Posterior cingulate gyrus (tissue), 11 donors: ENCODE measurements at regions not wholly inside any gene's neighbourhood (a gene's known extent, or its start where the extent isn't known, plus 50 kb on each side); places are given as distances from the start of the nearest gene placed in this dataset.
"Not testable (repeated sequence)": the region's sequence is repeated elsewhere in the genome, so short reads cannot be mapped to it uniquely, and the experiment has no call there.

Experiments
- DNase-seq, 10 donors: peaks; one replicate each; pipeline versions ENCODE4 v3.0.0 to v3.0.0-alpha.2; 2020 to 2021; ENCODE audit warnings: mixed read lengths in 3 of 10
- intact Hi-C: fragments of 100-400 bp; cut with DNase I; formaldehyde crosslinking; loops from one replicate; pipeline ENCODE4 v1.15.1; 2023

- intact Hi-C loops, result not testable (repeated sequence)
- DNase-seq, result peak in 2 of 10 donors; percentile 27
Observed at GRCh38 chr2:201946746-201947145, 86.9 kb upstream of the FZD7 start.

GRCh38 chr2:201947287-201947686, 86.4 kb upstream of the FZD7 start:
- intact Hi-C loops, result no loop called here
- DNase-seq, result no peak

GRCh38 chr2:201949181-201949926, 84.3 kb upstream of the FZD7 start:
- peak in 1 of 10 donors; percentile 52 for DNase-seq
- intact Hi-C loops, result no loop called here

- intact Hi-C loops, result no loop called here
Observed at GRCh38 chr2:201949927-201950246, 83.8 kb upstream of the FZD7 start.

GRCh38 chr2:201950606-201951005, 83.0 kb upstream of the FZD7 start:
- intact Hi-C loops, result no loop called here
- peak in 2 of 10 donors; percentile 42 to 46 for DNase-seq

More at GRCh38 chr2:201949927-201950246, 83.8 kb upstream of the FZD7 start:
- no peak for DNase-seq

GRCh38 chr2:201952187-201952586, 81.5 kb upstream of the FZD7 start:
- intact Hi-C loops, result no loop called here
- peak in 1 of 10 donors; percentile 38 for DNase-seq

- intact Hi-C loops, result no loop called here
- DNase-seq, result peak in 1 of 10 donors; percentile 4
Observed at GRCh38 chr2:201953396-201953795, 80.3 kb upstream of the FZD7 start.

GRCh38 chr2:201953880-201954279, 79.8 kb upstream of the FZD7 start:
- DNase-seq, result peak in 1 of 10 donors; percentile 22
- intact Hi-C loops, result no loop called here

GRCh38 chr2:201955231-201955630, 78.4 kb upstream of the FZD7 start:
- intact Hi-C loops, result no loop called here
- DNase-seq, result no peak

GRCh38 chr2:201955702-201956141, 77.9 kb upstream of the FZD7 start:
- intact Hi-C loops, result no loop called here
- peak in 6 of 10 donors; percentile 25 to 89 (median 42) for DNase-seq

GRCh38 chr2:201956361-201956760, 77.3 kb upstream of the FZD7 start:
- peak in 1 of 10 donors; percentile 15 for DNase-seq
- intact Hi-C loops, result no loop called here

GRCh38 chr2:201957091-201957490, 76.6 kb upstream of the FZD7 start:
- intact Hi-C loops, result no loop called here

GRCh38 chr2:201959198-201959597, 74.5 kb upstream of the FZD7 start:
- intact Hi-C loops, result no loop called here
- no peak for DNase-seq

More at GRCh38 chr2:201957091-201957490, 76.6 kb upstream of the FZD7 start:
- DNase-seq, result no peak

- DNase-seq, result peak in 1 of 10 donors; percentile 14
- intact Hi-C loops, result no loop called here
Observed at GRCh38 chr2:201959626-201960025, 74.0 kb upstream of the FZD7 start.

GRCh38 chr2:201960305-201960704, 73.3 kb upstream of the FZD7 start:
- intact Hi-C loops, result no loop called here
- DNase-seq, result peak in 8 of 10 donors; percentile 44 to 94 (median 65)

GRCh38 chr2:201961401-201961800, 72.3 kb upstream of the FZD7 start:
- intact Hi-C loops, result no loop called here
- DNase-seq, result no peak

- intact Hi-C loops, result no loop called here
- DNase-seq, result peak in 1 of 10 donors; percentile 60
Observed at GRCh38 chr2:201962774-201963562, 70.7 kb upstream of the FZD7 start.

- peak in 1 of 10 donors; percentile 58 for DNase-seq
- intact Hi-C loops, result no loop called here
Observed at GRCh38 chr2:201964011-201964410, 69.6 kb upstream of the FZD7 start.

- peak in 1 of 10 donors; percentile 72 for DNase-seq
- intact Hi-C loops, result no loop called here
Observed at GRCh38 chr2:201964631-201965206, 68.9 kb upstream of the FZD7 start.

GRCh38 chr2:201965550-201965949, 68.1 kb upstream of the FZD7 start:
- intact Hi-C loops, result no loop called here
- DNase-seq, result no peak
